ENCODE measurements at regions not wholly inside any gene's neighbourhood (a gene's known extent, or its start where the extent isn't known, plus 50 kb on each side); places are given as distances from the start of the nearest gene placed in this dataset.
"Not testable (repeated sequence)": the region's sequence is repeated elsewhere in the genome, so short reads cannot be mapped to it uniquely, and the experiment has no call there.

GRCh38 chr22:47624252-47625012 lies 862.0 kb downstream of the TBC1D22A start:
- no peak for DNase-seq

- DNase-seq = no peak
These were observed 861.3 kb downstream of the TBC1D22A start for GRCh38 chr22:47623763-47624148.

GRCh38 chr22:47623066-47623762 lies 860.8 kb downstream of the TBC1D22A start:
- no peak for DNase-seq

- DNase-seq = no peak
These were observed 860.1 kb downstream of the TBC1D22A start for GRCh38 chr22:47622541-47622940.

- no peak for DNase-seq
These were observed 858.8 kb downstream of the TBC1D22A start for GRCh38 chr22:47621253-47621652.

- DNase-seq = no peak
These were observed 857.9 kb downstream of the TBC1D22A start for GRCh38 chr22:47620391-47620790.

- DNase-seq = no peak
These were observed 857.2 kb downstream of the TBC1D22A start for GRCh38 chr22:47619631-47620030.

GRCh38 chr22:47618180-47619010 lies 855.9 kb downstream of the TBC1D22A start:
- DNase-seq = no peak

- no peak for DNase-seq
These were observed 854.7 kb downstream of the TBC1D22A start for GRCh38 chr22:47617186-47617585.

- DNase-seq = no peak
These were observed 854.1 kb downstream of the TBC1D22A start for GRCh38 chr22:47616396-47617020.

- DNase-seq = no peak
These were observed 852.6 kb downstream of the TBC1D22A start for GRCh38 chr22:47615051-47615450.

- no peak for DNase-seq
These were observed 851.3 kb downstream of the TBC1D22A start for GRCh38 chr22:47613606-47614350.

- DNase-seq = not testable (repeated sequence)
These were observed 850.7 kb downstream of the TBC1D22A start for GRCh38 chr22:47613181-47613580.

GRCh38 chr22:47612311-47612910 lies 850.0 kb downstream of the TBC1D22A start:
- no peak for DNase-seq

GRCh38 chr22:47610764-47611163 lies 848.3 kb downstream of the TBC1D22A start:
- no peak for DNase-seq

- no peak for DNase-seq
These were observed 847.8 kb downstream of the TBC1D22A start for GRCh38 chr22:47610281-47610680.

GRCh38 chr22:47609653-47610052 lies 847.2 kb downstream of the TBC1D22A start:
- DNase-seq = no peak

GRCh38 chr22:47608421-47608820 lies 846.0 kb downstream of the TBC1D22A start:
- DNase-seq = no peak

GRCh38 chr22:47607486-47607885 lies 845.0 kb downstream of the TBC1D22A start:
- no peak for DNase-seq

- DNase-seq = no peak
These were observed 844.0 kb downstream of the TBC1D22A start for GRCh38 chr22:47606426-47606825.

GRCh38 chr22:47605886-47606285 lies 843.4 kb downstream of the TBC1D22A start:
- DNase-seq = no peak

- DNase-seq = no peak
These were observed 843.0 kb downstream of the TBC1D22A start for GRCh38 chr22:47605441-47605840.
